H9 (cell line): ENCODE measurements at regions not wholly inside any gene's neighbourhood (a gene's known extent, or its start where the extent isn't known, plus 50 kb on each side); places are given as distances from the start of the nearest gene placed in this dataset.

Experiments
- DNase-seq: peaks from one replicate; pipeline ENCODE4 v3.0.0-alpha.2; 2017
- H2AFZ ChIP-seq: one replicate; pipeline ENCODE4 v1.6.1; 2013; ENCODE audit warnings: mild to moderate bottlenecking, low read length, control low read depth, moderate library complexity
- H2AK5ac ChIP-seq: 2 replicates; pipeline ENCODE4 v1.6.1; 2013; ENCODE audit warnings: low read length, control low read depth, mixed read lengths; ENCODE audit not compliant: insufficient read length
- H2BK120ac ChIP-seq: one replicate; pipeline ENCODE4 v1.6.1; 2013; ENCODE audit warnings: low read depth, mild to moderate bottlenecking, low read length, control low read depth, inconsistent platforms; ENCODE audit not compliant: poor library complexity, severe bottlenecking
- H2BK12ac ChIP-seq: 2 replicates; pipeline ENCODE4 v1.6.1; 2013; ENCODE audit warnings: low read length, control low read depth, mixed read lengths, low read depth; ENCODE audit not compliant: insufficient read length
- H2BK15ac ChIP-seq: 2 replicates; pipeline ENCODE4 v1.6.1; 2013; ENCODE audit warnings: low read depth, low read length, control low read depth
- H2BK20ac ChIP-seq: one replicate; pipeline ENCODE4 v1.6.1; 2013; ENCODE audit warnings: low read depth, mild to moderate bottlenecking, low read length, control low read depth, inconsistent platforms; ENCODE audit not compliant: poor library complexity, severe bottlenecking
- H2BK5ac ChIP-seq: 2 replicates; pipeline ENCODE4 v1.6.1; 2013; ENCODE audit warnings: low read length, control low read depth, mixed read lengths; ENCODE audit not compliant: insufficient read length
- H3K14ac ChIP-seq: 2 replicates; pipeline ENCODE4 v1.6.1; 2013; ENCODE audit warnings: low read length, control low read depth; ENCODE audit not compliant: insufficient read depth
- H3K18ac ChIP-seq: 2 replicates; pipeline ENCODE4 v1.6.1; 2013; ENCODE audit warnings: low read depth, mild to moderate bottlenecking, mixed read lengths, low read length, control low read depth; ENCODE audit not compliant: insufficient read length
- H3K23ac ChIP-seq: 2 replicates; pipeline ENCODE4 v1.6.1; 2013; ENCODE audit warnings: low read length, control low read depth, mixed read lengths, low read depth; ENCODE audit not compliant: insufficient read length
- H3K23me2 ChIP-seq: 2 replicates; pipeline ENCODE4 v1.6.1; 2013; ENCODE audit warnings: low read depth, mild to moderate bottlenecking, mixed read lengths, low read length, control low read depth; ENCODE audit not compliant: insufficient read length, poor library complexity, severe bottlenecking
- H3K27ac ChIP-seq: 2 replicates; pipeline ENCODE4 v1.5.1; 2013; ENCODE audit warnings: low read length, control low read depth, mixed read lengths, low read depth; ENCODE audit not compliant: insufficient read length
- H3K27me3 ChIP-seq: 2 replicates; pipeline ENCODE4 v1.6.1; 2013; ENCODE audit warnings: low read length, control low read depth, inconsistent platforms; ENCODE audit not compliant: insufficient read depth
- H3K4ac ChIP-seq: 2 replicates; pipeline ENCODE4 v1.6.1; 2013; ENCODE audit warnings: low read depth, mild to moderate bottlenecking, control low read depth, inconsistent platforms, low read length, moderate library complexity
- H3K4me1 ChIP-seq: 2 replicates; pipeline ENCODE4 v1.6.1; 2013; ENCODE audit warnings: low read length, control low read depth, inconsistent platforms; ENCODE audit not compliant: insufficient read depth
- H3K4me2 ChIP-seq: 2 replicates; pipeline ENCODE4 v1.6.1; 2013; ENCODE audit warnings: low read length, control low read depth, mixed read lengths; ENCODE audit not compliant: insufficient read length, insufficient read depth
- H3K56ac ChIP-seq: 2 replicates; pipeline ENCODE4 v1.6.1; 2013; ENCODE audit warnings: low read depth, mild to moderate bottlenecking, mixed read lengths, low read length, control low read depth; ENCODE audit not compliant: insufficient read length
- H3K79me1 ChIP-seq: 2 replicates; pipeline ENCODE4 v1.6.1; 2013; ENCODE audit warnings: low read depth, mild to moderate bottlenecking, moderate library complexity, low read length, control low read depth, inconsistent platforms; ENCODE audit not compliant: insufficient read depth, poor library complexity, severe bottlenecking
- H3K79me2 ChIP-seq: 2 replicates; pipeline ENCODE4 v1.6.1; 2013; ENCODE audit warnings: low read length, control low read depth, inconsistent platforms; ENCODE audit not compliant: insufficient read depth
- H3K9ac ChIP-seq: 2 replicates; pipeline ENCODE4 v1.6.1; 2013; ENCODE audit warnings: low read length, control low read depth, mixed read lengths; ENCODE audit not compliant: insufficient read length; ENCODE audit errors: extremely low read depth
- H3K9me3 ChIP-seq: one replicate; pipeline ENCODE4 v1.6.1; 2013; ENCODE audit warnings: low read depth, low read length, inconsistent platforms; ENCODE audit not compliant: control insufficient read depth
- H3T11ph ChIP-seq: one replicate; pipeline ENCODE4 v1.6.1; 2013; ENCODE audit warnings: mild to moderate bottlenecking, low read length, control low read depth, inconsistent platforms
- H4K20me1 ChIP-seq: one replicate; pipeline ENCODE4 v1.6.1; 2013; ENCODE audit not compliant: control insufficient read depth, insufficient read length, insufficient read depth
- H4K5ac ChIP-seq: 2 replicates; pipeline ENCODE4 v1.6.1; 2013; ENCODE audit warnings: low read depth, mild to moderate bottlenecking, mixed read lengths, low read length, control low read depth; ENCODE audit not compliant: insufficient read length
- H4K8ac ChIP-seq: replicated peaks from 2 replicates; pipeline ENCODE4 v1.6.1; 2013; ENCODE audit warnings: low read length, control low read depth, mixed read lengths, low read depth; ENCODE audit not compliant: insufficient read length
- H4K91ac ChIP-seq: 2 replicates; pipeline ENCODE4 v1.6.1; 2013; ENCODE audit warnings: low read depth, mild to moderate bottlenecking, moderate library complexity, mixed read lengths, low read length, control low read depth; ENCODE audit not compliant: insufficient read length
- H3K27ac Mint-ChIP-seq, 3 experiments: 2 replicates in 2 of 3; 3 replicates in 1 of 3; pipeline ENCODE4 v1.8.0; 2020 to 2021; ENCODE audit warnings: mixed read lengths in 3 of 3, mild to moderate bottlenecking in 1 of 3, moderate library complexity in 1 of 3
- H3K27me3 Mint-ChIP-seq: 2 replicates; pipeline ENCODE4 v1.8.0; 2021; ENCODE audit warnings: low read depth, mild to moderate bottlenecking, moderate library complexity, mixed read lengths
- H3K36me3 Mint-ChIP-seq, 3 experiments: 2 replicates in 2 of 3; 3 replicates in 1 of 3; pipeline ENCODE4 v1.8.0; 2020 to 2021; ENCODE audit warnings: low read depth in 3 of 3, mixed read lengths in 3 of 3; ENCODE audit not compliant: insufficient read depth in 1 of 3
- H3K4me1 Mint-ChIP-seq, 2 experiments: 2 replicates each; pipeline ENCODE4 v1.8.0; 2020; ENCODE audit warnings: mixed read lengths in 2 of 2
- H3K4me3 Mint-ChIP-seq, 2 experiments: 2 replicates in 1 of 2; 3 replicates in 1 of 2; pipeline ENCODE4 v1.8.0; 2020 to 2021; ENCODE audit warnings: mild to moderate bottlenecking in 2 of 2, mixed read lengths in 2 of 2, moderate library complexity in 1 of 2
- H3K9me3 Mint-ChIP-seq, 2 experiments: 2 replicates in 1 of 2; 3 replicates in 1 of 2; pipeline ENCODE4 v1.8.0; 2020; ENCODE audit warnings: mild to moderate bottlenecking in 2 of 2, mixed read lengths in 2 of 2, moderate library complexity in 1 of 2
- WGBS: extraction: QIAGEN DNeasy Blood & Tissue Kit; methylation state at CpG from one replicate; pipeline ENCODE4 v1.1.7; 2013; ENCODE audit warnings: missing lambda C conversion rate, low lambda C conversion rate, mixed read lengths; ENCODE audit not compliant: insufficient read length; ENCODE audit errors: extremely low coverage; 5-methylcytosine and 5-hydroxymethylcytosine counted together
- TF ChIP-seq, protein P1 (sequence below): fragments of 200-600 bp; sonication (generic); conservative IDR thresholded peaks from 3 replicates; pipeline ENCODE4 v1.8.0; 2021; ENCODE audit warnings: antibody characterized with exemption, mild to moderate bottlenecking

DNA sequence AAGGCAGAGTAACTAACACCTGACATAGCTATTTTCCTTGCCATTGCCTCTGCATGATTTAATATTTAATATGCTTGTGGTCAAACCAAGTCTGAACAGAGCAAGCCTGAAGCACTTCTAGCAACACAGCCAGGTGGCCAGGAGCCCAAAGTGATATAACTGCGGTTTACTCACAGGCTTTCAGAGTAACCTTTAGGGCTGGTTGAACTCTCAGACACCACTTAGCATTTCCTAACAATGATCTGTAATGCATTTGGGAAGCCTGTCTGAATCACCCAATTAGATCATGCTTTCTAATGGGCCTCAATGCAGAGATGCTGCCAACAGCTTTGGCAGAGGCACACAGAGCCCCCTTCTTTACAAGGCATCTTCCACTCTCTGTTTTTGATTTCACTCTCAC, 96.1 kb downstream of the FDX1 start:
- no peak overlapping the region for H3K27ac ChIP-seq
- no peak for DNase-seq
- peaks cover 2 to 15% (median 10%) of the 10 kb centered on the region in 3 experiments; a peak in 5 of 7 replicates for H3K36me3 Mint-ChIP-seq

More for the DNA sequence above, 96.1 kb downstream of the FDX1 start:
- WGBS: no CpG with 5 or more reads among the region's 1 CpG
- no peaks in the 10 kb centered on the region for H3K79me1 ChIP-seq
- H3T11ph ChIP-seq: no peak overlapping the region
- H2AK5ac ChIP-seq: no peak overlapping the region
- no peak overlapping the region for H3K4ac ChIP-seq
- H2BK120ac ChIP-seq: no peak overlapping the region
- no peaks in the 10 kb centered on the region for H3K27me3 ChIP-seq
- H2BK12ac ChIP-seq: no peak overlapping the region
- H3K23ac ChIP-seq: no peak overlapping the region
- H2BK15ac ChIP-seq: no peak overlapping the region
- H4K8ac ChIP-seq: no peak overlapping the region
- no peak overlapping the region for H3K9ac ChIP-seq
- no peak overlapping the region for H4K5ac ChIP-seq
- peaks cover 18 to 27% of the 10 kb centered on the region in 2 experiments for H3K9me3 Mint-ChIP-seq
- H3K27me3 Mint-ChIP-seq: peaks cover 2% of the 10 kb centered on the region
- H4K91ac ChIP-seq: no peak overlapping the region
- no peak overlapping the region for H3K27ac Mint-ChIP-seq
- H3K4me1 ChIP-seq: no peaks in the 10 kb centered on the region
- no peak overlapping the region for H2BK20ac ChIP-seq
- TF ChIP-seq, protein P1, sequence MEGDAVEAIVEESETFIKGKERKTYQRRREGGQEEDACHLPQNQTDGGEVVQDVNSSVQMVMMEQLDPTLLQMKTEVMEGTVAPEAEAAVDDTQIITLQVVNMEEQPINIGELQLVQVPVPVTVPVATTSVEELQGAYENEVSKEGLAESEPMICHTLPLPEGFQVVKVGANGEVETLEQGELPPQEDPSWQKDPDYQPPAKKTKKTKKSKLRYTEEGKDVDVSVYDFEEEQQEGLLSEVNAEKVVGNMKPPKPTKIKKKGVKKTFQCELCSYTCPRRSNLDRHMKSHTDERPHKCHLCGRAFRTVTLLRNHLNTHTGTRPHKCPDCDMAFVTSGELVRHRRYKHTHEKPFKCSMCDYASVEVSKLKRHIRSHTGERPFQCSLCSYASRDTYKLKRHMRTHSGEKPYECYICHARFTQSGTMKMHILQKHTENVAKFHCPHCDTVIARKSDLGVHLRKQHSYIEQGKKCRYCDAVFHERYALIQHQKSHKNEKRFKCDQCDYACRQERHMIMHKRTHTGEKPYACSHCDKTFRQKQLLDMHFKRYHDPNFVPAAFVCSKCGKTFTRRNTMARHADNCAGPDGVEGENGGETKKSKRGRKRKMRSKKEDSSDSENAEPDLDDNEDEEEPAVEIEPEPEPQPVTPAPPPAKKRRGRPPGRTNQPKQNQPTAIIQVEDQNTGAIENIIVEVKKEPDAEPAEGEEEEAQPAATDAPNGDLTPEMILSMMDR: no peak
- no peaks in the 10 kb centered on the region for H3K79me2 ChIP-seq
- no peak overlapping the region for H3K4me2 ChIP-seq
- no peaks in the 10 kb centered on the region for H3K9me3 ChIP-seq
- H2BK5ac ChIP-seq: no peak overlapping the region
- no peaks in the 10 kb centered on the region for H3K4me1 Mint-ChIP-seq
- no peak overlapping the region for H3K4me3 Mint-ChIP-seq
- no peak overlapping the region for H3K14ac ChIP-seq
- no peaks in the 10 kb centered on the region for H3K23me2 ChIP-seq
- H3K56ac ChIP-seq: no peak overlapping the region
- H2AFZ ChIP-seq: no peak overlapping the region
- no peak overlapping the region for H3K18ac ChIP-seq
- H4K20me1 ChIP-seq: no peaks in the 10 kb centered on the region
